Stimulated activated CD4-positive, alpha-beta T cell treated with anti-CD3 and anti-CD28 coated beads, Interleukin-4, amount 100 ng/mL, for 24 hours (primary cell): ENCODE measurements at regions not wholly inside any gene's neighbourhood (a gene's known extent, or its start where the extent isn't known, plus 50 kb on each side); places are given as distances from the start of the nearest gene placed in this dataset.
"Not testable (repeated sequence)": the region's sequence is repeated elsewhere in the genome, so short reads cannot be mapped to it uniquely, and the experiment has no call there.

ENCODE experiments used
- DNase-seq: peaks from one replicate; pipeline ENCODE4 v3.0.0-alpha.2; 2020

DNA sequence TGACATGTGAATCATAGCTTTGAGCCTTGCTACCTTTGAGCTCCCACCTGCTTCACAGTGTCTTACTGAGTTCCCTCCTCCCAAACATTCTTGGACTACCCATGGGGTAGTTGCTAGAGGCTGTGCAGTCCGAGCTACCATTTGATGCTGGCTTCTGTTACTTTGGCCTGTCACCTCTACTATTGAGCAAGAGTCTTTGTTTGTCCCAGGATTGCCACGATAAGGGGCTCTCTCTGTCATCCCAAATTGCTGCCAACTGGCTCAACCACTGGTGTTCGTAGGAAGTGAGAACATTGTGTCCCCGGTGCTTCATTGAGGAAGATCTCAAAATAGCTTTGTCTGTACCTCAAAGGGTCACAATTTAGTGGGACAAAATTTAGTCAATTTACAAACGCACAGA is 59.1 kb upstream of the PAX8 start:
- DNase-seq: no peak

DNA sequence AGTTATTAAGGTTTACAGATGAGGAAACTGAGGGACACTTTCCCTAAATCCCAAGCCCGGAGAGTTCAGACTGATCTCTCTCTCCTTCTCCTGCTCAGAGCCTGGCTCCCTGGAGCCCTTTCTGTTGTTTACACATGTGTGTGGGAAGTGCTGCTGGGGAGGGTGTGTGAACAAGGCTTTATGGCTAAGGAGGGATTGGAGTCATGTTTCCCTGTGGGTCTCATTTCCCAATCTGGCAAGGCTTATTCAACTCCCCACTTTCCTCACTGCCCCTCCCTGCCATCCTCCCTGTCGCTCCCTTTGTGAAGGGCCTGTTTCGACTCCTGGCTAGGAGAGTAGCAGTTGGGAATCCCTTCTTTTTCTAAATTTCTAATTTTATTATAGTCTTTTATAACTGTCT is 57.3 kb upstream of the PAX8 start:
- DNase-seq: not testable (repeated sequence)

- DNase-seq: no peak
These were observed 55.4 kb upstream of the PAX8 start for GRCh38 chr2:113334147-113334546.

GRCh38 chr2:113333735-113334134 is 55.0 kb upstream of the PAX8 start:
- not testable (repeated sequence) for DNase-seq

GRCh38 chr2:113330060-113330767 is 51.5 kb upstream of the PAX8 start:
- not testable (repeated sequence) for DNase-seq

- DNase-seq: not testable (repeated sequence)
These were observed 50.3 kb upstream of the PAX8 start for GRCh38 chr2:113328973-113329372.

DNA sequence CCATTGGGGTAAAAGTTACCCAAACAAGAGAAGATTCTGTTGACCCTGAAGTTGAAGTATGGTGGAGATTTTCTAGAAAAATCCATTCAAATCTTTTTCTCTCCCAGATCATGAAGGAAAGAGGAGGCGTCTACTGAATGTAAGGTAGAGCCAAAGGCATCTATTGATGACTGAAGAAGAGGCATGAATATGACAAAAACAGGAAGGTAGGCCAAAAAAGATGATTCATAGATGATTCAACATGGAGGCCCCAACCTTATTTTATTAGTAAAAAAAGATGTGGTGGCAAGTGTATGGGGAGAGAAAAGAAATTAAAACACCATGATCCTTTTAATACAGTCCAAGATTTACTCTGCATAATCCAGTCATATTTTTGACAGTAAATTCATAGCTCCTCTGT is 49.9 kb upstream of the PAX8 start:
- DNase-seq: not testable (repeated sequence)
